ENCODE measurements at regions not wholly inside any gene's neighbourhood (a gene's known extent, or its start where the extent isn't known, plus 50 kb on each side); places are given as distances from the start of the nearest gene placed in this dataset.
"Not testable (repeated sequence)": the region's sequence is repeated elsewhere in the genome, so short reads cannot be mapped to it uniquely, and the experiment has no call there.

GRCh38 chr14:31911160-31911559 lies 165.9 kb upstream of the ARHGAP5 start:
- no peak for DNase-seq

GRCh38 chr14:31913370-31913769 lies 163.7 kb upstream of the ARHGAP5 start:
- DNase-seq, result no peak

- DNase-seq, result not testable (repeated sequence)
Observed at GRCh38 chr14:31918289-31918688, 158.8 kb upstream of the ARHGAP5 start.

GRCh38 chr14:31920001-31920400 lies 157.1 kb upstream of the ARHGAP5 start:
- no peak for DNase-seq

DNA sequence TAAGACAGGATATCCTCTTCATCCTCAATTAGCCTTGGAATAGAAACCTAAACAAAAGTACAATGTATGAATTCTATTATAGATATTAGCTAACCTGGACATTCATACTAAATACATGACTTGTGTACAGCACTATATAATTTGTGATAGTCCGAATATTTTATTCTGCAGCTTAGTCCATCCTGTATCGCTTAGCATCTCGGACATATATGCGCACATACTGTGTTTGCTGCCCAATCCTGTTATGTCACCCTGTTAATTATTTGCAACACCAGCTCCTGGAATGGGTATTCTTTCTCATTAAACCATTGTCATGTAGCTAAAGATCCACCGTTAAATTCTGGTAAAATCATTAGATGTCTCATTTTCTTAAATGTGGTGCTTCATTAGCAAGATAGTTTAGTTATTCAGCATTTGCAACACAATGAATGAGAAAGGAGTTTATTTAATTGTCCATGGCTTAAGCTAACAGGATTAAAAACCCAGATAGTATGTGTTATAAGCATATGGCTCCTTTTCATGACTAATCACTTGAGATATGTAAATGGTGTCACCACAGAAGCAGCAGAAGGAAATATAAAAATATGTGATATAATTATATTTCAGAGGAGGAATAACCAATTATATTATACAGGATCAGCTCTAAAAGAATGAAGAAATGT lies 156.0 kb upstream of the ARHGAP5 start:
- DNase-seq, result no peak

GRCh38 chr14:31921721-31922120 lies 155.4 kb upstream of the ARHGAP5 start:
- DNase-seq, result no peak

GRCh38 chr14:31926123-31926522 lies 151.0 kb upstream of the ARHGAP5 start:
- peak; percentile 76 for DNase-seq

DNA sequence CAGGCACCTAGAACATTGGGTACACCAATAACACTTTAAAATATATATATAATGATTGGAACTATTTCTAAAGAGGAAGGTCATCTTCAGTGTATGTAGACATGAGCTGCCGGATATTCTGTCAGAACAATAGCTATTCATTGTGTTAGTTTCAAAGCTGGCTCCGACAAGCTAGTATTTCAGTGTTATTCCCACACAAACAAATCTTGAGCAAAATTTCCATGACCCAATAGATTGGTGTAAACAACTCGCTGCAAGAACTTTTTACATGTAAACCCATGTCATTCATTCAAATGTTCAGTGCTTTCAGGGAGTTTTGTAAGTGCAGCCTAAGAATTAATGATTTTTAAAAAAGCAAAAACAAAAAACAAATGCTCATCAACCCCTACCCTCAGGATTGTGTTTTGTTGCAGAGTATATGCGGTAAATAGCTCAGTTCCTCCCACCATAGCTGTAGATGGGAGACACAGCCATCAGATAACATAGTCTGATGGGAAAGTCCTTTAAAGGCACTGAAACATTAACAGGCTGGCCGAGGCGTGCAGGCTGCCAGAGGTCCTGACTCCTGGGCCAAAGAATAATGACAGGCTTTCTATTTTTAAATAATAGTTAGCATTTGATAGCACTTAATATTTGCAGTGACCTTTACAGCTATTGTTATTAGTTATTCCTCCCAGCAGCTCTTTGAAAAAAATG lies 150.3 kb upstream of the ARHGAP5 start:
- DNase-seq, result no peak

DNA sequence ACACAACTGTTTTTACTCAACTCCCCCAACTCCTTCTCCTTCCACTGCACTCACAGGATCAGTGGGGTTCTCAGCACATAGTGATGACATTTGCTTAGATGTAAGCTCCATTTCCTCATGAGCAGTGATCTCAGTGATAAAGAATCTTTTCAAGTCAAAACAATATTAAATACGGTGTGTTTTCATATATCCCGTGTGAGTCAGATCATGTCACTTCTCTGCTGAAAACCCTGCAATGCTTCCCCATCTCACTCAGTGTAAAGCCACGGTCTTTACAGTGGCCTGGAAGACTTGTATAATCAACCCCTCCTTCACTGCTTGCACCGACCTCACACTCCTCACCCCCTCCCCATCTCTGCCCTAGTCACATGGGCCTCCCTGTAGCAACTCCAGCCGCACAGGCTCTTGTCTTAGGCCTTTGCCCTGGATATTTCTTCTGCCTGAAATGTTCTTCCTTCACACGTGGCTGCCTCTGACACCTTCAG lies 149.7 kb upstream of the ARHGAP5 start:
- DNase-seq, result no peak

DNA sequence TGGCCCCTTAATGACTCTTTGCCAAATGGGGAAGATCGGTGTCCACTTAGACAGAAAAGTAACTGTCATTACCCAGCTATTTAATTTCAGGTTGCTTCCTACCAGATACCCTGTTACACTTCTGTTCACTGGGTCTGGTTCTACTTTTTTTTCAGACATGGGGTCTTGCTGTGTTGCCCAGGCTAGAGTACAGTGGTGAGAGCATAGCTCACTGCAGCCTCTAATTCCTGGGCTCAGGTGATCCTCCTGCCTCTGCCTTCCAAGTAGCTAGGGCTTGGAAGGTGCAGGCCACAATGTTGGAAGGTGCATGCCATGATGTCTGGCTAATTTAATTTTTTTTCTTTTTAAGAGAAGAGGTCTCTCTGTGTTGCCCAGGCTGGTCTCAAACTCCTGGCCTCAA lies 147.0 kb upstream of the ARHGAP5 start:
- no peak for DNase-seq

DNA sequence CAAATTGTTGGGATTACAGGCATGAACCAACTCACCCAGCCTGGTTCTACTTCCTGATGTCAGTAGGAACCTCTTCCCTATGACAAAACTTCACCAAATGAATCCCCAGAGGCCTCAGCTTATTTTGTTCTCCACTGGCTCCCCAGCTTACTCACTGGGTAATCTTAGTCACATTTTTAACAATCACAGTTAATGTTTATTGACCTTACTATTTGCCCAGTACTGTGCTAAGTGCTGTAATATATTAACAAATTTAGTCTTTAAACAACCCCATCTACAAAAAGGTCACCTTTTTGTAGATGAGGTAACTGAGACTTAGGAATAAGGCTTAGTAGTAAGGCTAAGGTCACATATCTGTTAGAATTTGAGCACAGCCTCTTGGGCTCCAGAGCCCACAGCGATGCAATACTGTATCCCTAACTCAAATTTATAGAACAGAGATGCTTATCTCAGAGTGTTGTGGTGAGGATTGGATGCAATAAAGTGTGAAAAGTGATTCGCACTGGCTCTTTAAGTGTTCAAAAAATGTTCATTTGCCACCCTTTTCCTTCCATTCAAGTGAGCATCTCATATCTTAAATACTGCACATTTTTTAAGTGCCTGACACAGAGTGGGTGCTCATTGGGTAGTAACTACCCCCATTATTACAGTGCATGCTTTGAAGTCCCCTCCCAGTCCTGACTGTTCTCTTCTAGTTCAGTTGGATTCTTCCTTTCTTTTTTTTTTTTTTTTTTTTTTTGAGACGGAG lies 146.4 kb upstream of the ARHGAP5 start:
- DNase-seq, result no peak

DNA sequence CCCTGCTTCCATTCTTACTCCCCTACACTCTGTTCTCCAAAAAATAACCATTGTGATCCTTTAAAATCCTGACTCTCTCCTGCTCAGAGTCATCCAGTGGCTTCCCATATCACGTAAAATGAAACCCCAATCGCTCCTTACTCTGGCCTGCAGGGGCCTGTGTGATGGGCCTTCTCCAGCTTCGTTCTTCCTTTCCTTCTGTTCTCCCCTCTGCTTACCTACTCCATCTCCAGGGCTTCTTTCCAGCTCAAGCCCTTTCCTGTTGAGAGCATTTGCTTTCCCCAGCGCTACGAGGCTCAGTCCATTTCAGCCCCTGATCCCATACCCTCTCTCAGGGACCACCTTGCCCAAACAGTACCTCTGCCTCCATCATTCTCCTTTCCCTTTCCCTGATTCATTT lies 144.4 kb upstream of the ARHGAP5 start:
- no peak for DNase-seq

GRCh38 chr14:31933716-31934115 lies 143.4 kb upstream of the ARHGAP5 start:
- no peak for DNase-seq

GRCh38 chr14:31934767-31935266 lies 142.3 kb upstream of the ARHGAP5 start:
- DNase-seq, result peak; percentile 22

- no peak for DNase-seq
Observed at GRCh38 chr14:31935391-31935790, 141.7 kb upstream of the ARHGAP5 start.

DNA sequence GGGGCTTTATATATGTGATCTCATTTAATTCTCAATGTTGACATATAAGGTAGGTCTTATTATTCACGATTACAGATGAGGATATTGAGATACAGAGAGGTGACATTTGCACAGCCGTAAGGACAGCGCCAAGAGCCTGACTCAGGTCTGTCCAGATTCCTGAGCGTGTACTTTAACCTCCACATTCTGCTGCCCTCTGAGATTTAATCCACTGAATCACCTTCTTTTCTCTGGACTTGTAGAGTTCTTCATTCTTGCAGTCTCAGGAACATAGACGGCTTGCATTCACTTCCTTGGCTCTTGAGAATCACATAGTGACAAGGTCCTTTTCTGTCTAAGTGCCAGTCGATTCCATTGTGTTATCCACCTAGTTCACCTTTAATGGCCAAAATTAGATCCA lies 141.0 kb upstream of the ARHGAP5 start:
- no peak for DNase-seq

GRCh38 chr14:31937730-31938346 lies 139.3 kb upstream of the ARHGAP5 start:
- peak; percentile 56 for DNase-seq

DNA sequence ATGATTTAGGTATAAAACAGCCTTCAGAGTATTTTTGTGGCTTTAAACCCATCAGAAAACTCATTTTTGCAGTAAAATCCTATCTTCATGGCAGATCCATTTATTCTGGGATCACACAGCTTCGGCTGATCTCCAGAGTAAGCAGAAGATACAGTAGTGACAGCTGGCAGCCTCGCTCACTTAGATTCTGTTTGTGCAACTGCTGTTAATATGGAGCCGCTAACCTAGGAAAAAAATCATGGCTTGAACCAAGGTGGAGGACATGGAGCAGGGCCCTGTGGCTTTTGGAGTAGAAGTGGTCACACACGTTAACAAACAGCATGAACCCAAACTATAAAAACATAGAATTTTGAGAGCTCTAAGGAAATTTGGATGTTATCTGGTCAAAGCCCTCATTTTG lies 137.2 kb upstream of the ARHGAP5 start:
- no peak for DNase-seq

DNA sequence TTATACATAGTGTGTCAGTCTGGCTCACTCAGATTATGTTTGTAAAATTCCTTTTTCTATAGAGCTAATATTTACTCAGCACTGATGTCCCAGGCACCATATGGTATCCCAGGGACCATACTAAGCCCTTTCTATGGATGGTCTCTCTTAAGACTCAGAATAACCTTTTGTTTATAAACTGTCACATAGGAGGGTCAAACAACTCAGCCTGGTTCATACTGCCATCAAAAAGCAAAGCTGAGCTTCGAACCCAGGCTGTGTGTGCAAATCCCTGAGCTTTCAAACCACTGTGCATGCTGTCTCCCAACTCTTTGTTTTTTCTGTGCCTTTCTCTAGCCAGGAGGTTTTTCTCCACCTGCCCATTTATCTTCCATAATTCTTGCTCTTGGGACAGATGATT lies 135.6 kb upstream of the ARHGAP5 start:
- DNase-seq, result no peak

DNA sequence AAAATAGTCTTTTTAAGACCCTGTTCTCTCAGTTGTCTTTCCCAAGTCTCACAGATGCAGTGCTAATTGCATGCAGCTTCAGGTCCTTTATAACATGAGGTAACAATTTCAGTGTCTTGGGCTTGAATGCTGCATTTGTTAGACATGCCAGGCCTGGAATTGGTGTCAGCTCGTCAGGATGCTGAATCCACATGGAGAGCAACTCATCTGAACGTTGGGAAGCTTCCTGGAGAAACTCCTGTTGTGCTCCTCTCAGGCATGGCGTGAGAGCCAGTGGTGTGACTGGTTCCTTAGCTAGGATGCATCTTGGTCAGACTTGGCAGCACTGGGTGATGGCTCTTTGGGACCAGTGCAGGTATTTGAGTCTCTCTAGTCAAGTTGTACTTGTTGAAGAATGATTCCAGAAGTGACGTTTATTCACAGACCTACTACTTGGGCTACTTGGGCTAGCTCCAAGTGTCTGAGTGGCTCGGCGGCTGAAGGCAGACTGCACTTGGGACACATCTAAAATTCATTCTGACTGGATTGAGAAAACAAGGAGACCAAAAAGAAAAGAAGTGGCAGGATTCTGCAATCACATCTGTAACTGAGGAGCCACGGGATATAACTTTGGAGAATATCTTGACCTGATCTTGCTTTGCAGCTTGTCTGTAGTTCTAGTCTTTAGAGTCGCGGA lies 134.8 kb upstream of the ARHGAP5 start:
- DNase-seq, result no peak

GRCh38 chr14:31943217-31943799 lies 133.8 kb upstream of the ARHGAP5 start:
- no peak for DNase-seq

- no peak for DNase-seq
Observed at GRCh38 chr14:31943861-31944255, 133.2 kb upstream of the ARHGAP5 start.
